SU-DHL-6 (cell line): ENCODE measurements at regions not wholly inside any gene's neighbourhood (a gene's known extent, or its start where the extent isn't known, plus 50 kb on each side); places are given as distances from the start of the nearest gene placed in this dataset.

ENCODE experiments used
- CTCF ChIP-seq: fragments of 200-600 bp; sonication (generic); IDR thresholded peaks from one replicate; pipeline ENCODE4 v1.5.1; 2017; ENCODE audit warnings: antibody characterized with exemption, mild to moderate bottlenecking, low read length, moderate library complexity; ENCODE audit not compliant: insufficient read depth, poor library complexity, severe bottlenecking
- EZH2phosphoT487 ChIP-seq: fragments of 200-600 bp; sonication (generic), shearing (Covaris generic); conservative IDR thresholded peaks from 2 replicates; pipeline ENCODE4 v1.6.1; 2018; ENCODE audit warnings: mild to moderate bottlenecking, antibody characterized with exemption, low read length, moderate library complexity, mixed read lengths

GRCh38 chrX:46298821-46299220 lies 246.4 kb downstream of the ZNF674 start:
- TF ChIP-seq CTCF (no peak), EZH2phosphoT487 (no peak)
